PC-3 (cell line): ENCODE measurements at regions not wholly inside any gene's neighbourhood (a gene's known extent, or its start where the extent isn't known, plus 50 kb on each side); places are given as distances from the start of the nearest gene placed in this dataset.

Source experiments
- ATAC-seq: fragments of 200-7000 bp; cut with Tn5 transposase; 2 replicates; pipeline ENCODE4 v1.9.1; 2020; ENCODE audit warnings: mild to moderate bottlenecking, moderate library complexity
- BruUV-seq: library from RNA; stranded (reverse); fragments of 400-500 nt; replicated peaks from 2 replicates; lab custom pipeline; 2021; lab: Mats Ljungman, UMichigan
- CTCF ChIA-PET: fragments of 300-600 bp; sonication (Branson Sonifier 250); formaldehyde crosslinking; loops from one replicate; lab custom pipeline; 2022; ENCODE audit warnings: antibody characterized with exemption; lab: Charles Lee
- POLR2A ChIA-PET: fragments of 300-600 bp; sonication (Branson Sonifier 250); formaldehyde crosslinking; loops from one replicate; lab custom pipeline; 2022; ENCODE audit warnings: antibody characterized with exemption; ENCODE audit not compliant: unreplicated experiment; lab: Charles Lee
- DNase-seq: peaks from one replicate; pipeline ENCODE4 v3.0.0-alpha.2; 2015
- H2AFZ ChIP-seq: fragments of 300-600 bp; sonication (generic); 2 replicates; pipeline ENCODE4 v1.6.0; 2016; ENCODE audit warnings: antibody characterized with exemption, low read length
- H3F3A ChIP-seq: fragments of 300-600 bp; sonication (generic); one replicate; pipeline ENCODE4 v1.6.0; 2017; ENCODE audit warnings: antibody characterized with exemption, low read length, control low read depth, mild to moderate bottlenecking; ENCODE audit not compliant: unreplicated experiment
- H3K27ac ChIP-seq: fragments of 300-600 bp; sonication (generic); 2 replicates; pipeline ENCODE4 v1.5.1; 2016; ENCODE audit warnings: mild to moderate bottlenecking, low read length
- H3K27me3 ChIP-seq: fragments of 300-600 bp; sonication (generic); 2 replicates; pipeline ENCODE4 v1.6.1; 2016; ENCODE audit warnings: low read length, mixed read lengths
- H3K36me3 ChIP-seq: fragments of 300-600 bp; sonication (generic); 2 replicates; pipeline ENCODE4 v1.6.1; 2016; ENCODE audit warnings: low read depth, mixed run types, low read length, mixed read lengths
- H3K4me1 ChIP-seq: fragments of 300-600 bp; sonication (generic); 2 replicates; pipeline ENCODE4 v1.5.1; 2016; ENCODE audit warnings: low read length; ENCODE audit not compliant: insufficient read depth
- H3K4me2 ChIP-seq: fragments of 300-600 bp; sonication (generic); 2 replicates; pipeline ENCODE4 v1.6.0; 2016; ENCODE audit warnings: low read length
- H3K4me3 ChIP-seq: fragments of 300-600 bp; sonication (generic); 2 replicates; pipeline ENCODE4 v1.5.1; 2016; ENCODE audit warnings: mild to moderate bottlenecking, low read length, mixed read lengths
- H3K79me2 ChIP-seq: fragments of 300-600 bp; sonication (generic); 2 replicates; pipeline ENCODE4 v1.6.1; 2017; ENCODE audit warnings: low read length, mixed read lengths
- H3K9ac ChIP-seq: fragments of 300-600 bp; sonication (generic); 2 replicates; pipeline ENCODE4 v1.6.0; 2016; ENCODE audit warnings: mild to moderate bottlenecking, low read length
- H3K9me2 ChIP-seq: fragments of 300-600 bp; sonication (generic); replicated peaks from 2 replicates; pipeline ENCODE4 v1.6.1; 2016; ENCODE audit warnings: mixed run types, low read length, mixed read lengths
- H3K9me3 ChIP-seq: fragments of 300-600 bp; sonication (generic); 2 replicates; pipeline ENCODE4 v1.6.1; 2016; ENCODE audit warnings: low read length, mixed read lengths
- H4K20me1 ChIP-seq: fragments of 300-600 bp; sonication (generic); 2 replicates; pipeline ENCODE4 v1.6.1; 2016; ENCODE audit warnings: low read length, mixed read lengths
- CTCF ChIP-seq: fragments of 300-600 bp; sonication (generic); conservative IDR thresholded peaks from 2 replicates; pipeline ENCODE4 v1.5.1; 2017; ENCODE audit warnings: antibody characterized with exemption, low read depth, mild to moderate bottlenecking, low read length
- EZH2 ChIP-seq: fragments of 300-600 bp; sonication (generic); IDR thresholded peaks from one replicate; pipeline ENCODE4 v1.6.1; 2017; ENCODE audit warnings: antibody characterized with exemption, mild to moderate bottlenecking, low read length; ENCODE audit not compliant: unreplicated experiment
- EZH2phosphoT487 ChIP-seq: fragments of 300-600 bp; sonication (generic); IDR thresholded peaks from 2 replicates; pipeline ENCODE4 v1.6.1; 2018; ENCODE audit warnings: mild to moderate bottlenecking, antibody characterized with exemption, low read length, borderline replicate concordance
- intact Hi-C: fragments of 100-400 bp; cut with micrococcal nuclease; formaldehyde crosslinking; loops from 2 replicates; pipeline ENCODE4 v1.9.0; 2023

- Histone ChIP-seq H3K79me2 (no peaks in the 10 kb centered on the region), H3F3A (no peaks in the 10 kb centered on the region), H2AFZ (no peak overlapping the region), H3K9me2 (no peaks in the 10 kb centered on the region), H3K4me1 (no peaks in the 10 kb centered on the region), H3K27ac (no peak overlapping the region), H3K9ac (no peak overlapping the region), H4K20me1 (no peaks in the 10 kb centered on the region), H3K4me3 (no peak overlapping the region), H3K36me3 (no peaks in the 10 kb centered on the region), H3K27me3 (no peaks in the 10 kb centered on the region), H3K9me3 (no peaks in the 10 kb centered on the region), H3K4me2 (no peak overlapping the region)
- no peak for ATAC-seq
- no peak for DNase-seq
- TF ChIP-seq CTCF = no peak
- TF ChIP-seq EZH2 = no peak
- no peak for TF ChIP-seq EZH2phosphoT487
- CTCF ChIA-PET = no interaction called here
- POLR2A ChIA-PET = no interaction called here
- intact Hi-C loops = loop anchor here (5.0 kb wide), 2 partner anchors 247 to 907 kb away; no protein-coding TSS in a partner anchor
- no TSS peak for BruUV-seq
These were observed 165.6 kb upstream of the MPDZ start for GRCh38 chr9:13445103-13445500.

DNA sequence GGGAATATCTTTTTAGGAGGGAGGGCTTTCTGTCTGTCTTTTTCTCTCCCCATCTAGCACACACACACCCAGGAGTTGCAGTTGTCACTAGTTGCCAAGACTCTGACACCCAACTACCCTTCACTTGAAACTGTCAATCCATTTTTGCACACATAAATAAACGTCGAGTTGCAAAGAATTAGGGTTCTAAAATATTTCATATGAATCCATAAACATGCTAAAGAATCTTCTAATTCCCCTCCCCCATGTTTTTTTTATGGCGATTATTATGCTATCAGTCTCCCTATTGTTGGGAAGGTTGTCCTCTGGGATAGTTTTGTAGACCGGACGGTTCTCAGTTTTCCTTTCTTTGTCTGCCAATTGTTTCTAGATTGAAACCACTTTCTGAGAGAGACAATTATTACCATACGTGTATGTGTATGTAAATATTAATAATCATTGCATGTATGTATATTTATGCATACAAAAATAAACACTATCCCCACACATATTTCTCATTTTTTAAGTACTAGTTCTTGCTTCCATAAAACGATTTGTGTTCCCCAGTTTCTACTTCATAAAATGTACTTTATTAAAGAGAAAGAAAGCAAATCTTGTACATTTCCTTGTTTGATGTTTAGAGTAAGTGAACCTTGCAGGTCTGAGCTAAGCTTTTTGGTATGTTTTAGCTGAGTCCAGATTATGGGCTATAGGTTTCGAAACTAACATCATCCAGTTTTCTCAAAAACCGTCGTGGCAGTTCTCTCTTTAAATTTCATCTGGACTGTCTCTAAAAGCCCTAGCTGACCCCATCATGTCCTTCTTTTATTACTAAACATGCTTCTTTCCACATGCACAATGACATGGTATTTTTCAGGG is 165.0 kb upstream of the MPDZ start:
- no TSS peak for BruUV-seq
- POLR2A ChIA-PET = no interaction called here
- Histone ChIP-seq H3K9me2 (no peaks in the 10 kb centered on the region), H3K36me3 (no peaks in the 10 kb centered on the region), H3K27me3 (no peaks in the 10 kb centered on the region), H3K4me2 (no peak overlapping the region), H2AFZ (no peak overlapping the region), H3K79me2 (no peaks in the 10 kb centered on the region), H3K4me3 (no peak overlapping the region), H3F3A (no peaks in the 10 kb centered on the region), H3K27ac (no peak overlapping the region), H4K20me1 (no peaks in the 10 kb centered on the region), H3K9me3 (no peaks in the 10 kb centered on the region), H3K9ac (no peak overlapping the region), H3K4me1 (no peaks in the 10 kb centered on the region)
- TF ChIP-seq CTCF = no peak
- TF ChIP-seq EZH2 = no peak
- TF ChIP-seq EZH2phosphoT487 = no peak
- intact Hi-C loops = loop anchor here (5.0 kb wide), 2 partner anchors 248 to 908 kb away; no protein-coding TSS in a partner anchor
- CTCF ChIA-PET = no interaction called here
- ATAC-seq (no peak), DNase-seq (no peak)
